HG03521 (cell line): ENCODE measurements at regions not wholly inside any gene's neighbourhood (a gene's known extent, or its start where the extent isn't known, plus 50 kb on each side); places are given as distances from the start of the nearest gene placed in this dataset.

ENCODE experiments used
- ATAC-seq: cut with Tn5 transposase; IDR thresholded peaks from one replicate; pipeline ENCODE4 v1.9.1; 2021; ENCODE audit warnings: mild to moderate bottlenecking, moderate library complexity; ENCODE audit not compliant: unreplicated experiment

DNA sequence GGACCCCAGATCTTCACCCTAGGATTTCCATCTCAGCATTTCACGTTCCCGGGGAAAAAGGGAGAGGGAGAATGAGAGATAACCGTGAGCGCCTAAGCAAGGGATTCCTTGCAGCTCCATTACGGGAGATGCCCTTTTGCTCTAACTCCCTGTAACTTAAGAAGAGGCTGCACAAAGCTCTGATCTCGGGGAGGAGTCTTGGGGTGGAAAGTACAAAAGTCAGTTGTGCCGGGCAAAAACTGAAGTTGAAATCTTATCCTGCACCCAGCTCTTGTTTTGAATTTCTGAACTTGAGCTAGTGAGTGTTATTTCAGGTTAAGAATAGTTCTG, 256.4 kb upstream of the SOX21 start:
- ATAC-seq = no peak

DNA sequence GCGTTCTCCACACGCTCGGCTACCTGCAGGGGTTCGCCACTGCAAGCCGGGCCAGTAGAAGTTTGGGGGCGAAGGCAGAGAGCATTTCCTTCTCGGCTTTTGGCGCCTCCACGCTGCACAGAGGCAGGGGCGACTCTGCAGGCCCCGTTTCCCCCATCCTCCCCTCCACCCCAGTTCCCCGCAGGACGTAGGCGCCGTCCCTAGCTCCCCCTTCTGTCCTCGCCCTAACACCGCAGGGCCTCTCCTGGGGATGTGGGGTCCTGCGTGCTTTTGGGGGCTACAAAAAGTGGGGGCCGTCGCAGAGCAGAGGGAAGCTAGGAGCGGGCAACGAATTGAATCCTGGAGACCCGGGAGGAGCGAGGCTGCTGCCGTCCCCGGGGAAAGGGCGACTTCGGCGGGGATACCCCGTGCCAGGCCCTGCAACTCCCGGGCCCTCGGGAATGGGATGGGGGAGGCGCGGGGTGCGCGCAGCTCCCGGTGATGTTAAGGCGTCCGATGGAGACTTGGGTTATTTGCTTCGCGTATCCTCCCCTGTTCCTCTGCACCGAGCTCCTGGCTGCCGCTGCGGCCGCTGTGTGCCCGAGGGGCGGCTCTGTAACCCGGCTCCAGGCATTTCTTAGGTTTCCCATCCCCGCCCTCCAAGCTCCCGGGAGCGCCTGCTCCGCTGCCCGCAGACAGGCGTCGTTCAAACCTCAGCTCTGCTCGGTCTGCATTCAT, 255.9 kb upstream of the SOX21 start:
- no peak for ATAC-seq

DNA sequence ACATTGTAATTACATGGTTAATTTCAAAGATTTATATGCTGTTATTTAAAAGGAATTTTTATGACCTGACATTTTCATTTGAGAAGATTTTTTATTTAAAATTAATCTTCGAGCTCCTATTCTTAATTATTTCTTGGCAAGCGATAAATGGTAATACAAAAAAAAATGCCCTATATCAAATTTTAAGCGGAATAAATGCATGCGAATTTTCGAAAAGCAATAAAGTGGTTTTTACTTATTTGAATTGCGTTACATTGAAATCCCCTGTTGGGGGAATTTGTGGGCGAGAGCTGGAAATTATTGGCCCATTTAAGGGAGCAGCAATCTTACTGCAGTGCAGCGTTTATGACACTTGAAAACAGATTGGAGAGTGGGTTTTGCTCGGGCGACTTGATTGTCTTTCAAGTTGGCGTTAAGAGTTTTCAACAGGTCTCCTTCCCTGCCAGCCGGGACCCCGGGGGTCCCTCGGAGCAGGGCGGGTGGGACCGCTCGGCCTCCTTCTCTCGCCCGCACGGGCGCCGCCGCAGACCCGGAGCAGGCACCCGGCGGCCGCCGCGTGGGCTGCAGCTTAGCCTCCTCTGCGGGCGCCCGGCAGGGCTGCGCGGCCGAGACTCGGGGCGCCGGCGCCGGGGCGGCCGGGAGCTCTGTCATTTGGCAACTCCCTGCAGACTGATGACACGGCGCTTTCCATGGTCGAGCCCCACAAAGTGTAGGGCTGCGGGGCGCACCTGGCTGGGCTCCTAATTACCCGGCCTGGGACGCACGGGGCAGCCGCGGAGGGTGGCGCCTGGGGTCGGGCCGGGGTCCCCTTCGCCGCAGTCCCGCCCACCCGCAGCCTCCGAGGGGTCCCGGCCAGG, 255.1 kb upstream of the SOX21 start:
- ATAC-seq = no peak

DNA sequence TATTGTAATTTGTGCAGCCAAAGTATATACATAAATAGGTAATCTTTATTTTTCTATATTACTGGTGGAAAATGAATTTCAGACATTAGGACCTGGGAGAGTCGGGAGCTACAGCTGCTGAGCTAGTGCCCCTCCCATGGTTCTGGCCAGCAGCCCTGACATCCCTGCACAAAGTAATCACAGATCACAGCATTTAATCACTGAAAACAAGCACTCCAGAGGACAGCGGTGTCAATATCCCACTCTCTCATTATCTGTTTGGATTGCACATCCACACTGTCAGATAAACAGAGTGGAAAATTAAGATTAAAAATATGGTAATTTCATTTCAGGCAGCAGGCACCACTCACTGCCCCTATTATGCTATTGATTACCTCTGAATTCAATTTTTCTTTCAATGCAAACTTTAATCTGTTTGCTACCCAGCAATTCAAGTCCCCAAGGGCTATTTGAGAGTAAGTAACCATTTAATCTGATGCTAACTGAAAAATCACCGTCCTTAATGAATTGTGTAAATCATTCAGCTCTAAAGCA, 254.1 kb upstream of the SOX21 start:
- ATAC-seq = no peak

DNA sequence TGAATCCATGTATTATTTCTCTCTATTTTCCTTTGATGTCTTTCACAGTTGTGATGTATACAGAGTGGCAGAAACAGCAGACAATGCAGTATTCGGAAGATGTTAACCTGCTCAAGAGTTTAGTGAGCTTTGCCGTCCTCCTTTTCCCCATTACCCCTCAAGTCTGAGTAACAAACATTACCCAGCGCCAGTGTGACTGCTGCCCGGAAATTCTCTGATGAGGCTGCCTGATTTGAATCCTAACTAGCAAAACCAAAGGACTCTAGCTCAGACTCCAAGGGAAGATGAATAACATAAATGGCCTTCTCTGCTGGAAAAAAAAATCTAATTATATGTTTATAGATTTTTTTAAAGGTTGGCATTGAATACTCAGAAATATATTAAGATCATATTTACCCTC, 247.3 kb upstream of the SOX21 start:
- no peak for ATAC-seq

DNA sequence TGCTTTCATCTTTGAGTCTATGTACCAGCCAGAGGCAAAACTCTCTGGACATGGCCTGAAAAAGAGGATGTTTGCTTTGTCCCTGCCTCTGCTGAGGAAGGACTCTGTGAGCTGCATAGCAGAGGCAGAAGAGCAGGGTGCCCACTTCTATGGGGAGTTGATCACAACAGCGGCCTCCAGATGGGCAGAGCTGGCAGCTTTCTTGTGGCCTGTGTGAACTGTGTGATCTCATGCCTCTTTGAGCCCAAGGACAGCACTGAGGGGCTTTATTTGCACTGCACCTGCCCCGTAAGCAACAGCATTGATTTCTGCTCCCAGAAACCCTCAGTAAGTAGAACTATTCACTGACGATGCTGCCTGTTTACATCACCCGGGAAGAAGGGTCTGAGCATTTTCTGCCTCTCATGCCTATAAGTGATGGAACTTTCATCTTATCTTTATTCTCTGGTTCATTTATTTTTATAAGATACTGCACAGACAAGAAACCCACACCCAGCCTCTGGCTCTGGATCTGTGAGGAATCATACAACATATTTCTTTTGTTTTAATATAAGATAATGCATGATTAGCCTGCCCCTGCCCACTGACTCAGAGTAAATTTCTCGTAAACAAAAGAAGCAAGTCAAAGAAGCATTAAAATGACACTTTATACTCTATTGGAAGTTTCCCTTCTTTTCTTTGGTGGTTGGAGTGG, 244.2 kb upstream of the SOX21 start:
- no peak for ATAC-seq

DNA sequence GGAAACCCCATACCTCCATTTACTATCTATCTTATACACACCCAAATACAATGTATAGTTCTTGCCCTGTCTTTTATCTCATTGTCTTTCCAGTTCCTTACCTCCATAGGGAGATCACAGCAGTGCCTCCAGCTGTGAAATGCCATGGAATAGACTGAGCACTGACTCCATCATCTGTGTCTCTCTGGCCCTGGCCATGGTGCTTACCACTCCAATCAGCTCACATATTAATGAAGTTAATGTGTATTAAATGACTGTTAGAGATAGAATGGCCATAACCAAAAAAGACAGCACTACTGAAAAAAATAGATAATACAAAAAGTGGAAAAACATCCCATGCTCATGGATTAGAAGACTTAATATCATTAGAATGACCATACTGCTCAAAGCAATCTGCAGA, 240.4 kb upstream of the SOX21 start:
- no peak for ATAC-seq

DNA sequence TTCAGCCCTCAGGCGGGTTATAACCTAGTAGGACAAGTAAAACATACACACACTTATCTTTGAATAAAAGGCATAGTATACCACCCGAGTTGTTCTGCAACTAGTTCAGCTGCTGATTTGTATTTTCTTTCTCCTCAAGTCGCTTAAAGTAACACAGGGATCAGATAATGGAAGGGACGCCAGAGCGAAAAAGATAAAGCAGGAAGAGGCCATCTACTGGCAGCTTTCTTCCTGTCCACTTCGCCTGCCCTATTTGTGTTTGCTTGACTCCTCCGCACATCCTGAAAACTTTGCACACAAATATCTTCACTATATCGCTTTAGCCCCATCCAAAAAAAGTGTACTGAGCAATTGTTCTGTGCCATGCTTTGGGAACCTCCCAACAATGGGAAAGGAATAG, 238.0 kb upstream of the SOX21 start:
- no peak for ATAC-seq

DNA sequence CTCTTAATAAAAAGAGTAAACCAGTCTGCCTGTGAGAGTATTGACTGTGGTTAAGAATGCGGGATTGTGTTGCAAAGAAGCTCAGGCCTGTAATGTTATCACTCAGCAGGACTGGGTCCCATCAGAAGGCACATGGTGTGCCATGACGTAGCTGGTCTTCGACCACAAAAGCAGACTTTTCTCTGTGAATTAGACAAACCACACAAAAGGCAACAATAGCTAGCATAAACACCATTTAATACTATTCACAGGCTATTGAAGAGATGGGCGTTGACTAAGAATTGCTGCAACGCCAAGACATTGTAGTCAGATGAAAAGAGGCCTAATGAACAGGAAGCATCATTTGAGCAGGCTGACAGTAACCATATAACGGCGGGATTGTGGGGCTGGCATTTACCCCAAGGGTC, 235.6 kb upstream of the SOX21 start:
- ATAC-seq = no peak

DNA sequence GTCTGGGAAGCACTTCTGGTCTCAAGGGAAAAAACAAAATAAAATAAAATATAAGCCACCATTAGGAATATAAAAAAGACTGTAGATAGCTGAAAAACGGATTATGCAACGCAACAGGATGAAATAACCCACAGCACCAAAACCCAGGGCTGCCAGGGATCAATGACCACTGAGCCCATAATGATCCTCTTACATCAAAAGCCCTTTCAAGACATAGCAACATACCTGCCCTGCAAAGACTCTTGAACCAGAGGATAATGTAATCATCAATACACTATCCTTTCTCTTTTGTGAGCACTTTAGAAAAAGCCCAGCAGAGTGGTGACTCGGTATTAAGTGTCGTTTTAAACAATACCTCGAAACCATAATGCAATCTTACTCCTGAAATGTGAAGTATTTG, 235.0 kb upstream of the SOX21 start:
- ATAC-seq = no peak

DNA sequence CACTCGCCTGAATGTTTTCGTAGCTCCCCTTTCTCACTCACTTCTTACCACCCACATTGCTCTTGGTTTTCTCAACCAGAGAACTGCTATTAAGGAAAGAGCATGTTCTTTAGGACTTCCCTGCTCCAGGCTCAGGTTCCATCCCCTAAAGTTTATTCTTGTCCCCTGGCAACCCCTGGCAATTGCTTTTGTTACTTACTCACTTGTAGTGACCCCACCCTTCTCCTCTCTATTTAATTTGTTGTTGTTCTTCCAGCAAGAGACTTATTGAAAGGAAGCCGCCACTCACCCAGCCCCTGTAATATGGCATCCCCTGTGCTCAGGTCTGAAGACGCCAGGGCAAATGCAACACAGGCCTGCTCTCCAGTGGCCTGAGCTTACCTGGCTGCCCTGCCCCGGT, 233.7 kb upstream of the SOX21 start:
- no peak for ATAC-seq

DNA sequence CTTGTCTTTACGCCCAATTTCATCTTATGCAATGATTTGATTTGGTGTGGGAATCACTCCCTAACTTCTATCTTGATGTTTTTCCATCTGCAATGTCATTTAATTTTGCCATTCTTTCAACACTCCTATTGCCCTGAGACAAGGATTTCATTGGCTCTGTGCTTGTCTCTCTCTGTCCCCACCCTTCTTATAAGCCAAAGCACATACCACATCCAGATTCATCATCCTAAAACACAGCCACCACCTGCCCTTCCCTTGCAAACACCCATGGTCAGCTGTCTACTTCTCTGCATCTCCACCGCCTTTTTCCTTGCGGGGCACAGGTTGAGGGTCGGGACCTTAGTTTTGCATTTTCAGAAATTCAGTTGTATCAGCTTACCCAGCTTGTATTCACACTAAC, 225.8 kb upstream of the SOX21 start:
- no peak for ATAC-seq

DNA sequence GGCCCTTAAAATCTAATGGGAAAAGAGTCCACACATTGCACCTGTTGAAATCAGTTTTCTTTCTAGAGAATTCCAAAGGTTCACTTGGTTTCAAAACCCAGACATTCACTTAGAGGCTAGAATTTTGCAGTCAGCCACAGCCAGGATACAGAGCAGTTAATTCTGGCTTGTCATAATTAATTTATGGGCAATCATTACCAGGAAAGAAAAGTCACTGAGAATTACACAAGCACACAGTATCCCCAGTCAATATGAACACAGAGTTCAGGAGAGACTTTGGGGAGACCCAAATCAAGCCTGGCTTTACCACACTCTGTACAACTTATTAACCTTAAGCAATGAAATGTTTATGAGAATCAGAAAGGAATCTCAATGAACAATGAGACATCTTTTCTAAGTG, 224.3 kb upstream of the SOX21 start:
- no peak for ATAC-seq

DNA sequence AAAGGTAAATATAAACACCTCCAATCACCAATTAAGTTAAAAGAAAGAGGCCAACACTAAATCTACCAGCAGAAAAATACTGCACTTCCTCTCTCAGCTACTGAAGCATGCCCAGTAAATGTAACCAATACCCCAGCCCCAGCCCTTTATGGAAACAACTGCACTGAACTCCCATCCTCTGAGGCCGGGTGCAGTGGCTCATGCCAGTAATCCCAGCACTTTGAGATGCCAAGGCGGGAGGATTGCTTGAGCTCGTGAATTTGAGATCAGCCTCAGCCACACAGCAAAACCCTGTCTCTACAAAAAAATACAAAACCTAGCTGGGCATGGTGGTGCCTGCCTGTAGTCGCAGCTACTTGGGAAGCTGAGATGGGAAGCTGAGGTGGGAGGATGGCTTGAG, 221.6 kb upstream of the SOX21 start:
- no peak for ATAC-seq

DNA sequence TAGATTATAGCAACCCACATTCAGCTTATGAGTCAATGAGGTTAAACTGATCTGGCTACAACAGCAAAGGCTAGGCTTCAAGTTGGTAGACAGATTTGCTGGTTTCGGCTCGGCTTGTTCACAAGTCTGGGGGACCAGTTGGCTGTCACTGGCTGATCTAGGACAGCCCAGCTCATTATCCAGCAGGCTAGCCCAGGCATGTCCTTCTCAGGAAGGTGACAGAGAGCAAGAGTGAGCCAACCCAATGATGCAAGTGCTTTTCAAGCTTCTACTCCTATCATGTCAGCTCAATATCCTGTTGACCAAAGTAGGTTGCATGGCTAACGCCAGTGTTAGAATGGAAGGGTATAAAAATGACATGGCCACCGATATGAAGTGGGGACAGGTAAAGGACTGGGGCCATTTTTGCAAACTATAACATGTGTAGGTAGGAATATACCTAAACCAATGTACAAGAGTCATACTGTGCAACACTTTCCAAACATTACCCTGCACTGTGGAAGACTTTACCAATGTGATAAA, 220.9 kb upstream of the SOX21 start:
- no peak for ATAC-seq

DNA sequence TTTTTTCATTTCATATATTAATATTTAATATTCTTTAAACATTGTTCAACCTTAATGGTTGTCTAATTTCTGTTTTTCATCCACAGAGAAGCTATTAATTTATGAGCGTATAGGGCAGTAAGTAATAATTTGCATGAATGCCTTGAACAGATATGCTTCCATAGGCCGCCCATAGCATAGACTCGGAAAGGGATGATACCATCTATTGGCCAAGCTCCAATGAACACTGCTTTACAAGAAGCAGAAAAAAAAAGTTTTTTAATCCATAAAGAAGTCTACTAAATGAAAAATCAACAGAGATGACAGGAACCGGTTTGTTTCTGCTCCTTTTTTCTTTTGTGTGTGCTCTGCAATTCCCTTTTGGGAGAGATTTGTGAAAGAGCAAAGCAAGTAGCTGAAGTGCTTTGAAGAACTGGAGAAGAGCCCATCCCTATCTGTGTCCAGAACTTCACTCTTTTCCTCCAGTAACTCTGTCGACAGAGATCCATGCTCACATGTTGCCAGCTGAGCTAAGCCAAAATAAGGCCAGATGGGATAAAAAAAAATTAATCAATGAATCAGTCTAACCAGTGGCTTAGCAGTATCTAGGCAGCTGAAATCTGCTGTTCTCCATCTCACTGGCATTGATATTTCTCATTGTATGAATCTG, 215.9 kb upstream of the SOX21 start:
- no peak for ATAC-seq

DNA sequence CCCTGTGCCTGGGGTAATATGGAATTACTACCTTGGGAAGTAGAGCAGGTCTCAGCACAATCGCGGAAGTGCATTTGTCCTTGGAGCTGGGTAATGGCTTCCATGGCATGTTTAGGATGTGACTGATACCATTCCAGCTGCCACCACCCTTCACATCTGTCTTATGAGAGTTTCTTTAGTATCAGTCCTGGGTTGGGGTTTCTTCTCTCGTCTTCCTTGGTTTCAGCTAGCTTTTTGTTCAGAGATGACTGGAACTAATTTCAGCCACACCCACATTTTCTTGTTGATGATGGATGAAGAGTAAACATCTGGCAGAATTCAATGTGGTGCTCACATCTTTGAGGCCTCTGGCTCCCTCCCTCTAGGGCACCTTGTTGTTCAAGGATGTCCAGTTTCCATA, 212.9 kb upstream of the SOX21 start:
- no peak for ATAC-seq

DNA sequence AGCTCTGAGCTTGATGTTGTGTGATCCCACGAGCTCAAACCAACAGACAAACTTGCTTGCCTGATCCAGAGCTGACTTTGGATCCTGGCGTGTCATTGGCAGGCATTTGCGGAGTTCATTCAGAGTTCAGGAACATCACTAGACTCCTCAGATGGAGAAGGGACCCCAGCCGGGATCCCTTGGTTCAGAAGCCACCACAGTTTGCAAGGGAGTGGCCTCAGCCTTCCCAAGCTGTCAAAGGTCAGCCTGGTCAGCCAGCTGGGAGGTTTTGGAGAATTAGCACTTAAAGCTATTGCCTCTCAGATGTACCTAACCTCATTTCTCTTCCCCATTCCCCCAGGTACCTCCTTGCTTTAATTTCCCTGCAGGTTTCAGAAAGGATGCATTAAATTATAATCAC, 208.8 kb upstream of the SOX21 start:
- no peak for ATAC-seq

DNA sequence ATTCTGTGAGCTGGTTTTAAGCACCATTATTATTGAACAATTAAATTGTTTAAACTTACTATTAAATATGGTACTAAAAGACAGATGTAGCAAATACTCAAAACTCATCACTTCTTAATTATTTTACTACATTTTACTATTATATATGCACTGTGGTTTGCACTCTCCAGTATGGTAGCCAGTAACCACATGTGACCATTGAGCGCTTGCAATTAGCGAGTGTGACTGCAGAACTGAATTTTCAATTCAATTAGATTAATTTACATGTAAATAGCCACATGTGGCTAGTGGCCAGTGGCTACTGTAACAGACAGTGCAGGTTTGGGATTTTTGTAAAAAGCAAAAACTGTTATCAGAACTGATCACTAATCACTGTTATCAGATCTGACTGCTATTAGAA, 208.2 kb upstream of the SOX21 start:
- no peak for ATAC-seq

DNA sequence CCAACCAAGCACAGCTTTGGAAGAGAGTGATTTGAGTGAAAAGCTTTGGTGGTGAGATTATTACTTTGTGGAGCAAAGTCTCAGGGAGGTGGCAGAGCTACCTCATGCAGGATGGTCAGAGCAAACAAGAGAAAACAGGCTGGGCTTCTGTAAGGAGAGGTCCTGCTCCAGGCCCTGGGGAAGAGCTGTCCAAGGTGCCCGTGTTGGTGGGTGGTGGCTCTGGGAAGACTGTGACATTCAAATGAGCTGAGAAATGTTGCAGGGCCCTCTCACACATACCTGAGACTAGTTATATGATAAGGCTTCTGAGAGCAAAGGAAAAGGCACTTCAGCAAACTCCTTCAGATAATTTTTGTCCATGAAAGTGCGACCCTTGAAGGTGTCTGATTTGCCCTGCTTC, 205.5 kb upstream of the SOX21 start:
- ATAC-seq = no peak

DNA sequence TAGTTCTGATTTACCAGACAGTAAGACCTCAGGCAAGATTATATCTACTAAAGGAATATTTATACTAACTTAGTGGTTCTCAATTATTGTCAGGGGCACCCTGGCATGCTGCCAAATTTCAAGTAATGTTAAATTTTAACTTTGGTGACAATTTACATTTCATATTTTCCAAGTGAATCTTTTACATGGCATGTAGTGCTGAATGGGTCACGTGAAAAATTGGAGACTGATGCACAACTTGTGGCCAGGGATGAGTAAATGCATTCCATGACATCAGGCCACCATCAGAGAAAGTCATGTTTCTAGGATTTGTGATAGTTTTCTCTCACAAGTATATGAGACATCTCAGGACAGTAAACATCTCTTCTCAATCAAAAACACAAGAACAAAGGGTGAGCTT, 202.6 kb upstream of the SOX21 start:
- no peak for ATAC-seq
